Activated T-helper 1 cell treated with anti-CD3 and anti-CD28 coated beads, Interleukin-2, amount 50 U/mL, for 16 hours (primary cell): ENCODE measurements at regions not wholly inside any gene's neighbourhood (a gene's known extent, or its start where the extent isn't known, plus 50 kb on each side); places are given as distances from the start of the nearest gene placed in this dataset.
"Not testable (repeated sequence)": the region's sequence is repeated elsewhere in the genome, so short reads cannot be mapped to it uniquely, and the experiment has no call there.

Source experiments
- DNase-seq, 2 donors: peaks; one replicate each; pipeline ENCODE4 v3.0.0-alpha.2; 2020; ENCODE audit warnings: low read depth in 1 of 2, low spot score in 1 of 2

DNA sequence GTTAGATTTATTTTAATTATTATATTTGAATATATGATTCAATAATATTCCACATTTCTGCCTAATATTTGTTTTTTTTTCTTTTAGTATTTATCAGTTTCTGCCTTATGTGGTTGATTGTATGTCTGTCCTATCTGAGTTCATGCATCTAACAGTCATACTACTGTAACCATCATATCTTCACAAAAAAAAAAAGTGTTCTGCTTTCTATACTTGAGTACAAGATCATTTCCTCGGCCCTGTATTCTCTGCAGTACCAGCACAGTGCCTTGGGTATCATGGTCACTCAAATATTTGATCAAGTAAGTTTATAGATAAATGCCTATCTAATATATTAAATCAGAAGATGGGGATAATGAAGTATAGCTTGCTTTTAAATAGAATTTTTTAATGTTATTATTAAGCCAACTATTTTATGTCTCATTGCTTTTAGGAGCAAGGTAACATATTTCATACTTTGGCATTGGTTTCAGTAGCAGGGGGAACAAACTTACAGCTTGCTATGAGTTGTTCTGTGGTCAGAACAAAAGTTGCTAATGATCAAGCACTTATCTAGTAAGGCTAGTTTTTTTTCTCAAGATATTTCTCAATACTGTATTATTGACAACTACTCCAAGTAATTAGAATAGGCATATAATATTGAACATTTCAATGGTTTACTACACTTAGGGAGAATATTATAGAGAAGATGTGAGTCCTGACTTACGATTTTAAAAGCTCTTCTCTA is 290.5 kb upstream of the FBXO33 start:
- no peak for DNase-seq

DNA sequence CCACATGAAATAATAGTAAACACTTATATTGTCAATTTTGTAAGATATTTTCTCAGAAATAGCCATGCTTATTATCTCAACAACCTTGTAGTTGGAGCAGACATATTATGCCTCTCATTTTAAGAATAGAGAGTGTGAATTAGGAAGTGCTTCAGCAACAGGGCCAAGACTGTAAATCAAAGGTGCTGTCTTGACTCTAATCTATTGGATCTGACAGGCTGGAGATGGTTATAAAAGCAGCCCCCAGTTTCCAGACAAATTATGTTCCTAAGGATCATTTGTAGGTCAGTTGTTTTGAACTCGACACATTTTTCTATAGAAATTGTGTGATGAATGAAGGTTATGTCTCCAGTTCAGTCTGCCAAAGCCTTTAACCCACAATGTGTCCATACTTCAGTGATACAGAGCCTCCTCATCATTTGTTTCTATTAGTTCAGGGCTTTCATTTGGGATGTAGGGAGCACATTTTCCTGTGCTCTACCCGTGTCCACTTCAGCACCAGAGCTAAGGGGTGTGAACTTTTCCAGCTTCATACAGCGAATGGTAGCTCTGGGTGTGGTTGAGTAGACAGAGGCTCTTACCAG is 284.8 kb upstream of the FBXO33 start:
- DNase-seq: no peak

DNA sequence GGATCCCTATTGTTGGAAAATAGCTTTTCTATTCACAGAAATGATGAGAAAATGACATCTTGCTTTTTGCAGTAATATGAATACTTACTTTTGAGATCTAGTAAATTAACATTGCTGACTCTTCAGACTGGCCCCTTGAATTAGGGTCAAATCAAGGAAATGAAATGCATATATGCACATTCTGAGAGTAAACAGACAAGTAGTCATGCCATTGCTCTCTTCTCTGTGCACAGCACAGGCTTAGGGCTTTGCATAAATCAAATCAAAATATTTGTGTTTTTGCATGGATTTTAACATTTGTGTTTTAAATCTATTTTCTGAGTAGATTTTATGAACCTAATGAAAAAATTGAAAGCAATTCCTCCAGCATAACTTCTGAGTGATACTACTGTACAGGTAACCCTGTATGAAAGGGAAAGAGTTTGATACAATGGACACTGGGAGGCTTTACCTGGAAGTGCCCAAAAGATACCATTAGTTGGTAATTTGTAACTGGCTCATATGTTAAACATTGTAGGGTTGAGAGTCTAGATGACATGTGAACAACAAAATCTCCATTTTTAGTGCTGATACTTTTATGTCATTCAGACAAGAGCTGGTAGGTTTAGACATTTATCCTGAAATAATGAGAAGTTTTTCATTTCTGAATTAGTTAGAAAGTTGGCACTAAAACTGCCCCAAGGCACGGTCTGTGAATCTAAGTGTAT is 280.2 kb upstream of the FBXO33 start:
- DNase-seq: no peak

- DNase-seq: no peak
Observed at GRCh38 chr14:39704594-39704993, 272.4 kb upstream of the FBXO33 start.

DNA sequence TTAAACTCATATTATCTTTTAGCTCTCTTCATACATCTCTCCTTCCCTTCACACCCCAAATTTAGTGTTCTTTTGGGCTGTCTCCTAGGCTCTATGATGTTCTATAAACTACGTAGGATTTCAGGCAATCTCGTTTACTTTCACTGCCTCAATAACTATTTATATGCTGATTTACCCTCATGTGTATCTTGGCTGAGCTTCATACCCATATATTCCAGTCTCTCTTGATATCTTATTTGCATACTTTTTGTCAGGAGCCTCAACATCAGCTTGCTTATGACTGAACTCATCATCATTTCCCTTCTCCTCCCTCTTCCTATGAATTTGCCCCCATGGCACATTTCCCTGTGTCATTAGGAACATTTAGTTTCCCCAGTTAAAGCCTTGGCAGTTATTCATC is 262.1 kb upstream of the FBXO33 start:
- no peak for DNase-seq

- no peak for DNase-seq
Observed at GRCh38 chr14:39683691-39684260, 251.5 kb upstream of the FBXO33 start.

DNA sequence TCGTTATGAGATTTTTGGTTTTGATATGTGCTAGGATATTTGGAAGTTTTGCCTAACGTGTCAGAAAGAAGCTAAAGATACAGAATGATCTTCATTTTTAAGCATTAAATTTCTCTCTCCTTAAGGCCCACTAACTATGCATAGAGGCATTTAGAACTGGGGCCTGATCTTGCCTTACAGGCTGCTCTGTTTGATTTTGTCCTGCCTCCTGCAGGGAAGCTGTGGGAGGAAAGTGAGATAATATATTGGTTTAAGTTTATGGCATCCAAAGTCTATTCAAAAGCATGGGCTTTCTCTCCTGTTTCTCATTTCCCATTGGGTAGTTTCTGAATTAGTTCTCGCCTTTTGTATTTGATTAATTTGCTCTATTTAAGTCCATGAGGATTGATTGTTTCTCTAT is 250.3 kb upstream of the FBXO33 start:
- no peak for DNase-seq

GRCh38 chr14:39681782-39682399 is 249.7 kb upstream of the FBXO33 start:
- DNase-seq: no peak

- no peak for DNase-seq
Observed at GRCh38 chr14:39680777-39681176, 248.5 kb upstream of the FBXO33 start.

- no peak for DNase-seq
Observed at GRCh38 chr14:39673734-39674133, 241.5 kb upstream of the FBXO33 start.

DNA sequence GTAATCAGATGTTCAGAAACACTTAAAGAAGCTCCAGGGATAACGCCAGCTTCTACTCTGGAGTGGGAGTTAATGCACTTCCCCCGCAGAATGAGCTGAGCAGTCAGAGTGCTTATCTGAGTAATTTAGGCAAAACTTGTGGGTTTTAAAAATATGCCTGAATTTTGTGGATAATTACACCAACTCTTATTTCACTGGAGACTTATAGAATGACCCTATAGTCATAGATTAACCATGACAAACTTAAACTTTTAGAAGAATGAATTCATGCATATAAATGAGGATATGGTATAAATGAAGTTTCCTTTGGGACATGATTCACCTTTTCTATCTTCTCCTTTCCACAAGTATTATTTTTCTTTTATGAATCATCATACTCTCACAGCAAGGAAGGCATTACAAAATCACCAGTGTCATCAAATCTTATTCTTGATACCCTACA is 241.1 kb upstream of the FBXO33 start:
- DNase-seq: no peak

DNA sequence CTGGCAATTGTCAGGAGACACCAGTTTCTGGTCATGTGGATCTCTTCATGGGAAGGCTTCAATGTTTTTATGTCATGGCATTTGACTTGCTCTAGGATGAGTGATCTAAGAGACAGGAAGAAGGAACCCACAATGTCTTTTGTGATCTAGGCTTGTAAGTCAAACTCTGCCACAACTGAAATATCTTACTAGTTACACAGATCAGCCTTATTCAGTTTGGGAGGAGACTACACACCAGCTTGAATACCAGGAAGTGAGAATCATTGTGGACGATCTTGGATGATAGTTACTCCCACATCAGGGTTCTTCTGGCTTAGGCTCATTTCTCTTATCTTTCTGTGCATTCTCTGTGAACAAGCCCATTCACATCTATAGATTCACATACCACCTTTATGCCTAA is 236.2 kb upstream of the FBXO33 start:
- no peak for DNase-seq

GRCh38 chr14:39666386-39666785 is 234.2 kb upstream of the FBXO33 start:
- DNase-seq: no peak

GRCh38 chr14:39665075-39665475 is 232.8 kb upstream of the FBXO33 start:
- DNase-seq: no peak

DNA sequence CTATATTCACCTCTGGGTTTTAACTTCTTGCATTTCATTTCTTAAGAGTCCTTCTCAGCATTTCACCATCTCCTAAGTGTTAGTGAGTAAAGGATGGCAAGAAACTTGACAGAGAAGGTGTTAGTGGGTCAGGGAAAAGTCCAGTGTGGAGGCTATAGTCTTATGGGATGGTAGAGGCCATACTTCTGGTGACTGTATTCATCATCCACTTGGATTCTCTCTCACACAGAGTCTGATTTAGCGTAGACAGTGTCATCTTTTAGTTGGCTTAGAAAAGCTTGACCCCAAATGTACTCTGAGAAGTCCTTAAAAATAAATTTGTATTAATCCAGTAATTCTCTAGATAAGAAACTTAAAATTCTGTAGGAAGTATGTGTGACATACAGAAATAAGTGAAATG is 232.4 kb upstream of the FBXO33 start:
- DNase-seq: no peak

GRCh38 chr14:39641224-39641623 is 209.0 kb upstream of the FBXO33 start:
- DNase-seq: no peak

DNA sequence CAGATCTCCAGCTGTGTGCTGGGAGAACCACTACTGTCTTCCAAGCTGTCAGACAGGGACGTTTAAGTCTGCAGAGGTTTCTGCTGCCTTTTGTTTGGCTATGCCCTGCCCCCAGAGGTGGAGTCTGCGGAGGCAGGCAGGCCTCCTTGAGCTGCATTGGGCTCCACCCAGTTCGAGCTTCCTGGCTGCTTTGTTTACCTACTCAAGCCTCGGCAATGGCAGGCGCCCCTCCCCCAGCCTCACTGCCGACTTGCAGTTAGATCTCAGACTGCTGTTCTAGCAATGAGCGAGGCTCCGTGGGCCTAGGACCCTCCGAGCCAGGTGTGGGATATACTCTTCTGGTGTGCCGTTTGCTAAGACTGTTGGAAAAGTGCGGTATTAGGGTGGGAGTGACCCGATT is 206.8 kb upstream of the FBXO33 start:
- DNase-seq: not testable (repeated sequence)

DNA sequence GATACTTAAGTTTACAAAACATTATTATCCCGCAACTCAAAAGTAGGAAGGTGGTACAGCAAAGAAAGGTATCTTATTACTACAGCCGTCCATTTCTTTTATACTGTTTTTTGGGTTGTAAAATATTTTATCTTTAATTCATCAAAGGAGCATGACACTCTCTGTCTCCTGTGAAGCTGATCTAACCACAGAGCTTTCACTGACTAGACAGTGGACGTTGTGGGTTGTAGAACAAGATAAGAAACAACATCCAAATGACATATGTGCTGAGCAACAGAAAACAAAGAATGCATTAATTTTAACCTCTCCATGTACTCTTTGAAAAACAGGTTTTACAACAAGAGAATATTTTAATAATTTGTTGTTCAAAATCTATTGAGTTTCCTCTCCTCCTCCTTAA is 195.9 kb upstream of the FBXO33 start:
- no peak for DNase-seq

DNA sequence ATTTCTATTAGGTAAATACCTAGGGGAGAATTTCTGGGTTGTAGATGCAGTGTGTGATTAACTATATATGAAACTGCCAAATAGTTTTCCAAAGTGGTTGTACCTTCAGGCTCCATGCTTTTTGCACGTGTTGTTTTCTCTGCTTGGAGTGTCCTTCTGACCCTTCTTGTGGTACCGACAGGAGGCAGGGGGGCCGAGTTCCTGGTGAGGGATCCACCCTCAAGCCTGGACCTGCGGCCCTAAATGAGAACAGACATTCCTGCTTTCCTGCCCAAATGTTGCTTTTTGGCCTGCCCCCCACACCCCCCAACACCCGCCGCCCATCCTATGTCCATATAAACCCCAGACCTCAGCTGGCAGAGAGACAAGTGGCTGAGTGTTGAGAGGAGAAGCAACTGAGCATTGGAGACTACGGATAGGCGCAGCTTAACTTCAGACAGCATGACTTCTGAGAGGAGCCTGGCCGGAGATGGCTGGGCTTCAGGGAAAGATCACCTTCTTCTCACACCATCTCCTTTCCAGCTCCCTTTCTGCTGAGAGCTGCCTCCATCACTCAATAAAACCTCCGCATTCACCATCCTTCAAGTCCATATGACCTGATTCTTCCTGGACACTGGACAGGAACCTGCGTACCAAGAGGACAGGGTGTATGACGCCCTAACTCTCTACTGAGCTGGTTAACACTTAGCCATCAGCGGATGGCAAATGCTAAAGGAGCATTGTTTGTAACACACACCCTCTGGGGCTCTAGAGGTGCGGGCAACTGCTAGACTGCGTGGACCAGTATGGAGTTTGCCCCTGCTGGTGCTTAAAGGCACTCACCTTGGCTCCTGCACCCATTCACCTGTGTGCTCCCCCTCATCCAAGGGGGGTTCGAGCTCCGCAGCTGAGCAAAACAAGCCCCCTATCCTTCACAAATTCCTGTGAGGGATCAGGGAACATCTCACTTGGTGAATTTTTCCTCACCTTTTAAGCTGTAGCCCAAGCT is 194.7 kb upstream of the FBXO33 start:
- DNase-seq: no peak

DNA sequence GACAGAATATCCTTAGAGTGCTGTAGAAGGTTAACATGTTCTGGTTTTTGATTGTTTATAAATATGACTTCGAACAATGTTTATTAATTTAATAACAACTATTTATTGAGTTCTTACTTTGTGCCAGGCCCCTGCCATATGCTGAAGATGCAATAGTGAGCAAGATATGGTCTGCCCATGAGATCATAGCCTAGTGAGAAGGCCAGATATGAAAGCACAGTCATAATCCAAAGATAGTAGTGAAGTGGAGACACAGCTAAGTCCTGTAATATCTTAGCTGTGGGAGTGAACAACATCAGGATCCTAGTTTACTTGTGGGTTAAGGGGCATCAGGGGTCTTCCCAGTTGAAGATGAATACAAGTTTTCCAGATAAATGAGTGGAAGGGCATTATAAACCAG is 189.4 kb upstream of the FBXO33 start:
- no peak for DNase-seq
